Breast epithelium (tissue), 4 donors: ENCODE measurements at regions not wholly inside any gene's neighbourhood (a gene's known extent, or its start where the extent isn't known, plus 50 kb on each side); places are given as distances from the start of the nearest gene placed in this dataset.

Experiments
- DNase-seq, 2 donors: peaks; one replicate each; pipeline ENCODE4 v3.0.0-alpha.2; 2019; ENCODE audit warnings: low spot score in 2 of 2
- H3K27ac ChIP-seq, 2 donors: fragments of 200-600 bp; sonication (generic) in 1 of 2; one replicate each; pipeline ENCODE4 v1.5.1; 2016 to 2019; ENCODE audit warnings: mild to moderate bottlenecking in 1 of 2
- H3K27me3 ChIP-seq, 2 donors: fragments of 200-600 bp; sonication (generic) in 1 of 2; one replicate each; pipeline versions ENCODE4 v1.5.1 to v1.6.0; 2017 to 2019; ENCODE audit warnings: control low read depth in 1 of 2, mild to moderate bottlenecking in 1 of 2
- H3K36me3 ChIP-seq: fragments of 200-600 bp; one replicate; pipeline ENCODE4 v1.5.1; 2019
- H3K4me1 ChIP-seq, 2 donors: fragments of 200-600 bp; sonication (generic); one replicate each; pipeline ENCODE4 v1.5.1; 2016 to 2019; ENCODE audit warnings: control low read depth in 1 of 2
- H3K4me3 ChIP-seq, 3 donors: fragments of 200-600 bp; sonication (generic); 1 replicate in 2 of 3; 2 replicates in 1 of 3; pipeline ENCODE4 v1.5.1; 2016 to 2019; ENCODE audit warnings: mild to moderate bottlenecking in 3 of 3, moderate library complexity in 2 of 3
- H3K9me3 ChIP-seq, 2 donors: fragments of 200-600 bp; sonication (generic) in 1 of 2; one replicate each; pipeline ENCODE4 v1.5.1; 2016 to 2019; ENCODE audit warnings: control low read depth in 1 of 2
- POLR2A ChIP-seq: fragments of 450-650 bp; IDR thresholded peaks from one replicate; pipeline ENCODE4 v1.6.1; 2016; ENCODE audit warnings: antibody characterized with exemption, mild to moderate bottlenecking, moderate library complexity
- POLR2AphosphoS5 ChIP-seq, 3 donors: sonication (generic); formaldehyde crosslinking; IDR thresholded peaks; one replicate each; pipeline ENCODE4 v1.6.1; 2017; ENCODE audit warnings: antibody characterized with exemption in 3 of 3
- intact Hi-C: fragments of 100-400 bp; cut with DNase I; formaldehyde crosslinking; loops from one replicate; pipeline ENCODE4 v1.15.1; 2023; ENCODE audit warnings: low total_unique reads
- TF ChIP-seq, protein P1 (sequence below), 3 donors: fragments of 450-650 bp; IDR thresholded peaks; one replicate each; pipeline ENCODE4 v1.5.1; 2016 to 2017; ENCODE audit warnings: antibody characterized with exemption in 3 of 3, mild to moderate bottlenecking in 3 of 3, moderate library complexity in 3 of 3

DNA sequence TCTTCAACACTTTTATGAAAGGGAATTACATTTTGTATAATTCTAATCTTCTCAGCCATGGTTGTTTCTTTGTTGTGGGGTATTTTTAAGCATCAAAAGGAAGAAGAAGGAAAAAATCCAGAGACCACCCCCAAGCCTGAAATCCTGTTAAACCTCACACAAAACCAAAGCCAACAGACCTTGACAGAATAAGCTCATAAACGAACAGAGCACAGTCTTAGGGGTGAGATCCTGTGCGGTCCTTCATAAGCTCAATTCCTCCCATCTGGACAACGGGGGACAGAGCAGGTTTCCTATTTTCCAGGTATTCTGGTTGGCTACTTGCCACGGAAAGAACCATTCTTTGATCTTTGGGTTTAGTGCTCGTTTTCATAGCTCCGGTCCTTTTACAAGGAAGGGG lies 151.3 kb upstream of the SULF2 start:
- H3K27me3 ChIP-seq: no peaks in the 10 kb centered on the region
- no peak for DNase-seq
- TF ChIP-seq, protein P1, sequence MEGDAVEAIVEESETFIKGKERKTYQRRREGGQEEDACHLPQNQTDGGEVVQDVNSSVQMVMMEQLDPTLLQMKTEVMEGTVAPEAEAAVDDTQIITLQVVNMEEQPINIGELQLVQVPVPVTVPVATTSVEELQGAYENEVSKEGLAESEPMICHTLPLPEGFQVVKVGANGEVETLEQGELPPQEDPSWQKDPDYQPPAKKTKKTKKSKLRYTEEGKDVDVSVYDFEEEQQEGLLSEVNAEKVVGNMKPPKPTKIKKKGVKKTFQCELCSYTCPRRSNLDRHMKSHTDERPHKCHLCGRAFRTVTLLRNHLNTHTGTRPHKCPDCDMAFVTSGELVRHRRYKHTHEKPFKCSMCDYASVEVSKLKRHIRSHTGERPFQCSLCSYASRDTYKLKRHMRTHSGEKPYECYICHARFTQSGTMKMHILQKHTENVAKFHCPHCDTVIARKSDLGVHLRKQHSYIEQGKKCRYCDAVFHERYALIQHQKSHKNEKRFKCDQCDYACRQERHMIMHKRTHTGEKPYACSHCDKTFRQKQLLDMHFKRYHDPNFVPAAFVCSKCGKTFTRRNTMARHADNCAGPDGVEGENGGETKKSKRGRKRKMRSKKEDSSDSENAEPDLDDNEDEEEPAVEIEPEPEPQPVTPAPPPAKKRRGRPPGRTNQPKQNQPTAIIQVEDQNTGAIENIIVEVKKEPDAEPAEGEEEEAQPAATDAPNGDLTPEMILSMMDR (IDR thresholded peaks at IDR 0.05): no peak
- TF ChIP-seq POLR2A: no peak
- TF ChIP-seq POLR2AphosphoS5 (IDR thresholded peaks at IDR 0.05): no peak
- no peak overlapping the region for H3K4me3 ChIP-seq
- intact Hi-C loops: no loop called here
- H3K27ac ChIP-seq: no peak overlapping the region
- no peaks in the 10 kb centered on the region for H3K36me3 ChIP-seq
- H3K9me3 ChIP-seq: no peaks in the 10 kb centered on the region
- H3K4me1 ChIP-seq: no peaks in the 10 kb centered on the region

DNA sequence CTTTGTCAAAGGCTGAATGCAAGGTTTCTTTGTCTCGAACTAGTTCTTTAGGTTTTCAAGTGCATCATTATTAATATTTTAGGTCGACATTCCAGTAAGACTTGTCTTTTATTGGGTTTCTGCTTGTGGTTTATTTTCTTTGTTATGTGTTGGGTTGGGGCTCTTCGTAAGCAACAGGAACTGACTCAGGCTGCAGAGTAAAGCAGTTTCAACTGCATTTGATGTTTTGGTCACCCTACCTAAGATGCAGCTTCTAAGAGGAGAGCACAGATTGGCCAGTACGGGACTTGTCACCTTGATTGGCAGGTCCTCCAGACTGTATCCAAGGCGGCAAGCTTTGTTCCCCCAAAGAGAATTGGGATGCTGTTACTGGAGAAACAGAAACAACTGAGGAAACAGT lies 149.5 kb upstream of the SULF2 start:
- no peak overlapping the region for H3K4me3 ChIP-seq
- no peak overlapping the region for H3K27ac ChIP-seq
- TF ChIP-seq POLR2AphosphoS5 (IDR thresholded peaks at IDR 0.05) (no peak), POLR2A (no peak)
- TF ChIP-seq, protein P1 (IDR thresholded peaks at IDR 0.05): no peak
- H3K27me3 ChIP-seq: no peaks in the 10 kb centered on the region
- DNase-seq: no peak
- H3K4me1 ChIP-seq: no peaks in the 10 kb centered on the region
- H3K9me3 ChIP-seq: no peaks in the 10 kb centered on the region
- intact Hi-C loops: no loop called here
- no peaks in the 10 kb centered on the region for H3K36me3 ChIP-seq

DNA sequence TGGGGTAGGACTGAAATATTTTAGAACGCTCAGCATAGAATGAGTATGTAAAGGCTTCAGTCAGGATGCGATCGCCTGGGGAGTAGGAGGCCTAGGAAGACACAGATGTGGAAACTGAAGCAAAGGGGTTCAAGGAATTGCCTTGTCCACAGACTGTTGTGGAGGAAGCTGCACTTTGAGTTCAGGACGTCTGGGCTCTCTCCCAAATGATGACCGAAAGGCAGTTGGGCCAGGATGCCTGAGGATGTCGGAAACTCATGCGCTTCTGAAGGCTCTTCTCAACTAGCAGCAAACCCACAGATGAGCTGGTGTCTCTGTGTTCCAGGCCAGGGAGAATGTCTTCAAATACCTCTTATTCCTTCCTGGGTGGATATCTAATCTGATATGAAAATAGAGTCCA lies 146.2 kb upstream of the SULF2 start:
- TF ChIP-seq, protein P1 (IDR thresholded peaks at IDR 0.05): no peak
- TF ChIP-seq POLR2A: no peak
- TF ChIP-seq POLR2AphosphoS5 (IDR thresholded peaks at IDR 0.05): no peak
- H3K27ac ChIP-seq: no peak overlapping the region
- H3K4me3 ChIP-seq: no peak overlapping the region
- DNase-seq: no peak
- intact Hi-C loops: no loop called here
- no peaks in the 10 kb centered on the region for H3K4me1 ChIP-seq
- H3K9me3 ChIP-seq: no peaks in the 10 kb centered on the region
- H3K36me3 ChIP-seq: no peaks in the 10 kb centered on the region
- no peaks in the 10 kb centered on the region for H3K27me3 ChIP-seq

DNA sequence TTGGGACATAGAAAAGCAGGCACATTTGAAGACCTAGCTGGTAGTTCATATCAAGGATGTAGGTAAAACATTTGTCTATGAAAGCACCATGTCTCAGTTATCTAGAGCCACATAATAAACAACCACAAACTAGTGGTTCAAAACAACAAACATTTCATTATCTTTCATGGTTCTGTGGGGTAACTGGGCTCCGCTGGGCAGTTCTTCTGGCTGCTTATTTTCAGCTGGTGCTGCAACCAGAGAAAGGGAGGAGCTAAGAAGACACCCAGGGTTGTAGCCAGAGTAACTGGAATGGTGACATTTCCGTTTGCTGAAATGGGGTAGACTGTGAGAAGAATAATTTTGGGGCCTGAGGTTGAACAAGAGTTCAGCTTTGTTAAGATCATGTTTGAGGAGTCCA lies 145.7 kb upstream of the SULF2 start:
- Histone ChIP-seq H3K27ac (no peak overlapping the region), H3K4me3 (no peak overlapping the region), H3K27me3 (no peaks in the 10 kb centered on the region), H3K9me3 (no peaks in the 10 kb centered on the region), H3K36me3 (no peaks in the 10 kb centered on the region), H3K4me1 (no peaks in the 10 kb centered on the region)
- intact Hi-C loops: no loop called here
- no peak for DNase-seq
- TF ChIP-seq POLR2AphosphoS5 (IDR thresholded peaks at IDR 0.05) (no peak), POLR2A (no peak)
- TF ChIP-seq, protein P1 (IDR thresholded peaks at IDR 0.05): no peak

DNA sequence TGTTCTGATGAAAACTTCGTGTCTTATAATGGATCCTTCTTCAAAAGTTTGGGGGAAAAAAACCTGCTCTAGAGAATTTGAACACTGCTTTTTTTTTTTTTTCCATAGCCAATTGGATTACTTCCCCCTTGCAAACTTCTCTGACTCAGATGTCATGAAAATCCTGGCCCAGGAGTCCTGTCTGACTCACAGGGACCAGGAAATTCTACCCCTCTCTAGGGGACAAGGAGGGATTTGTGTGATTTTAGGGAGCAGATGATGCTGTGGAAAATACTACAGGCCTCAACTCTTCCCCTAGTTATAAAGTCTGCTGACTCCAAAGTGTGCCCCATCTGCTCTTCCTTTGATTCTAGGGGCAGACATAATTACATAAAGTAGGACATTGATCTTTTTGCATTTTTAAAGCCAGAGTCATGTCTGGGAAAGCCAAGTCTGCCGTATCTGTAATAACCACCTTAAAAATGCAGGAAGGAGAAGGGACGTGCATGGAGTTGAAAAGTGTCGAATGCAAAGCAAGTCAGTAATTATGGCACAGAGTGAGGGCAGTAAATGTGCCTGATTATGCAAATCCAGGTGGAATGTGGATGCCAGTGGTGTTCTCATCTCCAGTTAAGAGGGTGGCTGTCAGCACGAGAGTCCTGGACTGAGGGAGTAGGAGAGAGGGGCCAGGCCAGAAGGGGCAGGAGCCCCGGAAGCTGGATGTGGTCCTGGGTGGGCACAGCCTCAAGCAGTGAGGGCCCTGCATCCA lies 144.3 kb upstream of the SULF2 start:
- Histone ChIP-seq H3K27me3 (no peaks in the 10 kb centered on the region), H3K9me3 (no peaks in the 10 kb centered on the region), H3K36me3 (no peaks in the 10 kb centered on the region), H3K4me3 (no peak overlapping the region), H3K4me1 (no peaks in the 10 kb centered on the region), H3K27ac (no peak overlapping the region)
- TF ChIP-seq, protein P1 (IDR thresholded peaks at IDR 0.05): no peak
- no peak for TF ChIP-seq POLR2AphosphoS5 (IDR thresholded peaks at IDR 0.05)
- TF ChIP-seq POLR2A: no peak
- intact Hi-C loops: no loop called here
- no peak for DNase-seq
